ENCODE measurements at regions not wholly inside any gene's neighbourhood (a gene's known extent, or its start where the extent isn't known, plus 50 kb on each side); places are given as distances from the start of the nearest gene placed in this dataset.
"Not testable (repeated sequence)": the region's sequence is repeated elsewhere in the genome, so short reads cannot be mapped to it uniquely, and the experiment has no call there.

DNA sequence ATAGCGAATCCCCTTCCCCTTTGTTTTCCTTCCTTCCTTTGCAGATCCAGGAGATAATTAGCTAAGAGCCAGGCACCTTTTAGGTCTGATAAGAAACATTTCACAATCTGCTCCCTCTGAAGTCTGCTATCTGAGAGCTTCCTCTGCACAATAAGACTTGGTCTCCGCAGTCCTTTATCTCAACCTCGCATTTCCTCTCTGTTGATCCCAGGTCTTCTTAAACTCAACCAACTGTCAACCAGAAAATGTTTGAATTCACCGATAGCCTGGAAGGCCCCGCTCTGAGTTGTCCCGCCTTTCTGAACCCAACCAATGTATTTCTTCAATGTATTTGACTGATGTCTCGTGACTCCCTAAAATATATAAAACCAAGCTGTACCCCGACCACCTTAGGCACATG is 78.4 kb upstream of the CTDP1 start:
- H3K36me3 ChIP-seq (ENCODE audit: low read depth), result no peaks in the 10 kb centered on the region
- H3K4me3 ChIP-seq, result no peak overlapping the region
- intact Hi-C loops (cut with DNase I, micrococcal nuclease), result no loop called here
- no peaks in the 10 kb centered on the region for H3K9me3 ChIP-seq
- no peak for ATAC-seq
- TF ChIP-seq, protein P1, sequence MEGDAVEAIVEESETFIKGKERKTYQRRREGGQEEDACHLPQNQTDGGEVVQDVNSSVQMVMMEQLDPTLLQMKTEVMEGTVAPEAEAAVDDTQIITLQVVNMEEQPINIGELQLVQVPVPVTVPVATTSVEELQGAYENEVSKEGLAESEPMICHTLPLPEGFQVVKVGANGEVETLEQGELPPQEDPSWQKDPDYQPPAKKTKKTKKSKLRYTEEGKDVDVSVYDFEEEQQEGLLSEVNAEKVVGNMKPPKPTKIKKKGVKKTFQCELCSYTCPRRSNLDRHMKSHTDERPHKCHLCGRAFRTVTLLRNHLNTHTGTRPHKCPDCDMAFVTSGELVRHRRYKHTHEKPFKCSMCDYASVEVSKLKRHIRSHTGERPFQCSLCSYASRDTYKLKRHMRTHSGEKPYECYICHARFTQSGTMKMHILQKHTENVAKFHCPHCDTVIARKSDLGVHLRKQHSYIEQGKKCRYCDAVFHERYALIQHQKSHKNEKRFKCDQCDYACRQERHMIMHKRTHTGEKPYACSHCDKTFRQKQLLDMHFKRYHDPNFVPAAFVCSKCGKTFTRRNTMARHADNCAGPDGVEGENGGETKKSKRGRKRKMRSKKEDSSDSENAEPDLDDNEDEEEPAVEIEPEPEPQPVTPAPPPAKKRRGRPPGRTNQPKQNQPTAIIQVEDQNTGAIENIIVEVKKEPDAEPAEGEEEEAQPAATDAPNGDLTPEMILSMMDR (IDR thresholded peaks at IDR 0.05), result no peak
- no peak for DNase-seq
- no peaks in the 10 kb centered on the region for H3K4me1 ChIP-seq (ENCODE audit: low read depth)

DNA sequence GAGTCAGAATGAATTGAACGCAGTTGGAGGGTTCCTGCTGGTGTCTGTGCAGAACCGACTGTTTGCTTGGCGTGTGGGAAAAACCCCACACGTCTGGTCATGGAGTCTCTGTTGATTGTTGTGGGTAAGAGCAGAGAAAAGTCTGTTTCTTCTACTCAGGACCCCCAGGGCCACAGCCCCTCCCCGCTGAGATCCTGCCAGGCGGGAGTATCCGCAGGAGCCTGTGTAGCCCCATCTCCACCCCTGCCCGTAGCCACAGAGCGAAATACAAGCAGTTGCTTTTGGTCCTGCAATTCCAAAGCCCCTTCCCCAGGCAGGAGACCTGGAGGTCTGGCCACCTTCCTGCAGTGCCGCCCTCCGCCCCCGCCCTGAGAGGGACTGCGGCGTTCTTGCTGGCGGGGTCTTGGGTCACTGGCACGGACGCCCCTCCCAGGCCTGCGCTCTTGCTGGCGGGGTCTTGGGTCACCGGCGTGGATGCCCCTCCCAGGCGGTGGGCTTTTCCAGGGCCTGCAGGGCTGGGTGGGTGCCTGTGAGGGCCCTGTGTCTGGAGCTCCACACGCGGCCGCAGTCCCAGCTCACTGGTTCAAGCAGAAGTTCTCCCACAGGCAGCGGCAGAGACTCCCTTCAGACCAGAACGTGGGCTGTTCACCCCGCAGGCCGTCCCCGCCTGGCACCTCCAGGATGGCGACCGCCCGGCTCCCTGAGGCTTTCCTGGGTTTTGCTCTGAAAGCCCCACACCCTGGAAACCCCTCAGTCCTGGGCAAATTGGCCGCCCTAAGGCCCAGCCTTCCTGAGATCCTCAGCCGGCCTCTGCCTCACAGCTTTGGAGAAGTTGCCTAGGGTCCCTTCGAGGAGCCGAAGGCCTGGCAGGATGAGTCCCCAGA is 76.0 kb upstream of the CTDP1 start:
- no peak for ATAC-seq
- TF ChIP-seq, protein P1 (IDR thresholded peaks at IDR 0.05), result no peak
- H3K36me3 ChIP-seq (ENCODE audit: low read depth), result no peaks in the 10 kb centered on the region
- H3K4me3 ChIP-seq, result no peak overlapping the region
- peak in 1 of 3 donors; percentile 33 for DNase-seq
- H3K9me3 ChIP-seq, result no peaks in the 10 kb centered on the region
- no peaks in the 10 kb centered on the region for H3K4me1 ChIP-seq (ENCODE audit: low read depth)
- intact Hi-C loops (cut with DNase I, micrococcal nuclease), result no loop called here

DNA sequence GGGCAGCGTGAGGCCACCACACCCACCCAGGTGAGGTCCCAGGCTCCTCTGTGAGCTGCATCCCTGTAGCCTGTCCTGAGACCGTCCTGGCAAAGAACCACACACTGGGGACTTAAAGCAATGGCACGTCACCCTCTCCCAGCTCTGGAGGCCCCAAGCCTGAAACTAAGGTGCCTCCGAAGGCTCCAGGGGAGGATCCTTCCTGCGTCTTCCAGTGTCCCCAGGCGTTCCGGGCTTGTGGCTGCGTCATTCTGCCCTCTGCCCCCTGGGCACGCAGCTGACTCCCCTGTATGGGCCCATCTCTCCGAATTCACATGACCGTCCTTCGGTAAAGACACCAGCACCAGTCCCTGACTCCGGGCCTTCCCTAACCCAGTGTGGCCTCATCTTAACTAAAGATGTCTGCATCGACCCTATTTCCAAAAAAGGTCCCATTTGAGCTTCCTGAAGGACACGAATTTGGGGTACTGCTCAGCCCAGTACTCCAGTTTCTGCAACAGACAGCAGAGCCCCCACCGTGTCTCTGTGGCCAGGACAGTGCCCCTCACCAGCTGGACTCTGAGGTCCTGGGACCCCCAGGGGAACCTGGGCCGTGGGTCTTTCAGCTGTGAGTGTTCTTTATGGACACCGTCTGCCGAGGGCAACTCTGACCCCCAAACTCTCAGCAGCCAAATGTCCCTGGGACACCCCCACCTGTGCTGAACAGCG is 75.2 kb upstream of the CTDP1 start:
- TF ChIP-seq, protein P1 (IDR thresholded peaks at IDR 0.05), result no peak
- Histone ChIP-seq H3K36me3 (ENCODE audit: low read depth) (no peaks in the 10 kb centered on the region), H3K9me3 (no peaks in the 10 kb centered on the region), H3K4me1 (ENCODE audit: low read depth) (no peaks in the 10 kb centered on the region), H3K4me3 (no peak overlapping the region)
- intact Hi-C loops (cut with DNase I, micrococcal nuclease), result no loop called here
- DNase-seq (peak in 2 of 3 donors; percentile 12 to 28), ATAC-seq (no peak)

DNA sequence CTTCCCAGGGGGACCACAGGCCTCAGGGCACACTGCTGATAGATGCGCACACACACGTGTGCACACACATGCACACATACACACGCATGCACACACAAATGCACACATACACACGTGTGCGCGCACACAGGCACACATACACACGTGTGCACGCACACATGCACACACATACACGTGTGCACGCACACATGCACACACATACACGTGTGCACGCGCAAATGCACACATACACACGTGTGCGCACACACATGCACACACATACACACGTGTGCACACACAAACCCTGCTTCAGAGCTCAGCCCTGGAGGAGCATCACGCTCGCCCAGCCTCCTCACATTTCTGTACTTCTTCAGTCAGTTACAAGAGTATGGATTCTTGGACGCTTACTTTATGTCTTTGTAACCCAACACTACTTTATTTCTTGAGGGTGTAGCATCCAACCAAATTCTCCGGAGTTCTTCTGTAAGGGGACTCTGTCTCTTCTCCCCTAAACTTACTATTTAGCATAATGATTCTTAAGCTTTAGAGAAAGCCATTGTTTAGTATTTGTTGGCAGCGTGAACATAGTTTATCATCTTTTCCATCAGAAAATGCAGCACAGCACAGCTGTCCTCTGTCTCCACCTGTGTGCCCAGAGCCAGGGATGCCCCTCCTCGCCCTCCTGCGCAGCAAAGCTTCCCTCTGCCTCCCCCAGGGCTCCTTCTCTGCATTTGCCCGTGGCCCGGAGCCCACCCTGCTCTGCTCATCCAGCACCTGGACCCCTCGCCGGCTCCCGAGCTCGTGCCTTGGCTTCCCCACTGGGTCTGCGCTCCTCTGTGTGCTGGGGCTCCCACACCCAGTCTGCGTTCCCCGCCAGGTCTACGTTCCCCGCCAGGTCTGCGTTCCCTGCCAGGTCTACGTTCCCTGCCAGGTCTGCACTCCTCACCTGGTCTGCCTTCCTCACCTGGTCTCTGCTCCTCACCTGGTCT is 74.4 kb upstream of the CTDP1 start:
- H3K9me3 ChIP-seq, result no peaks in the 10 kb centered on the region
- no peaks in the 10 kb centered on the region for H3K36me3 ChIP-seq (ENCODE audit: low read depth)
- H3K4me1 ChIP-seq (ENCODE audit: low read depth), result no peaks in the 10 kb centered on the region
- TF ChIP-seq, protein P1 (IDR thresholded peaks at IDR 0.05), result no peak
- intact Hi-C loops (cut with DNase I, micrococcal nuclease), result no loop called here
- no peak for ATAC-seq
- no peak overlapping the region for H3K4me3 ChIP-seq
- peak in 2 of 3 donors; percentile 5 to 43 for DNase-seq

DNA sequence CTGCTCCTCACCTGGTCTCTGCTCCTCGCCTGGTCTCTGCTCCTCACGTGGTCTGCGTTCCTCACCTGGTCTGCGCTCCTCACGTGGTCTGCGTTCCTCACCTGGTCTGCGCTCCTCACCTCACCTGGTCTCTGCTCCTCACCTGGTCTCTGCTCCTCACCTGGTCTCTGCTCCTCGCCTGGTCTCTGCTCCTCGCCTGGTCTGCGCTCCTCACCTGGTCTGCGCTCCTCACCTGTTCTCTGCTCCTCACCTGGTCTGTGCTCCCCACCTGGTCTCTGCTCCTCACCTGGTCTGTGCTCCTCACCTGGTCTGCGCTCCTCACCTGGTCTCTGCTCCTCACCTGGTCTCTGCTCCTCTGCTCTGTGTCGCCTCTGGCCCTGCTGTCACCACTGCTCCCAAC is 73.5 kb upstream of the CTDP1 start:
- H3K4me1 ChIP-seq (ENCODE audit: low read depth); H3K36me3 ChIP-seq (ENCODE audit: low read depth); ATAC-seq; H3K4me3 ChIP-seq; H3K9me3 ChIP-seq; intact Hi-C loops (cut with DNase I, micrococcal nuclease): not testable (repeated sequence)
- DNase-seq, result peak in 1 of 3 donors; percentile 12

Measured in mucosa of descending colon (tissue), 3 donors.